ENCODE measurements at regions not wholly inside any gene's neighbourhood (a gene's known extent, or its start where the extent isn't known, plus 50 kb on each side); places are given as distances from the start of the nearest gene placed in this dataset.

DNA sequence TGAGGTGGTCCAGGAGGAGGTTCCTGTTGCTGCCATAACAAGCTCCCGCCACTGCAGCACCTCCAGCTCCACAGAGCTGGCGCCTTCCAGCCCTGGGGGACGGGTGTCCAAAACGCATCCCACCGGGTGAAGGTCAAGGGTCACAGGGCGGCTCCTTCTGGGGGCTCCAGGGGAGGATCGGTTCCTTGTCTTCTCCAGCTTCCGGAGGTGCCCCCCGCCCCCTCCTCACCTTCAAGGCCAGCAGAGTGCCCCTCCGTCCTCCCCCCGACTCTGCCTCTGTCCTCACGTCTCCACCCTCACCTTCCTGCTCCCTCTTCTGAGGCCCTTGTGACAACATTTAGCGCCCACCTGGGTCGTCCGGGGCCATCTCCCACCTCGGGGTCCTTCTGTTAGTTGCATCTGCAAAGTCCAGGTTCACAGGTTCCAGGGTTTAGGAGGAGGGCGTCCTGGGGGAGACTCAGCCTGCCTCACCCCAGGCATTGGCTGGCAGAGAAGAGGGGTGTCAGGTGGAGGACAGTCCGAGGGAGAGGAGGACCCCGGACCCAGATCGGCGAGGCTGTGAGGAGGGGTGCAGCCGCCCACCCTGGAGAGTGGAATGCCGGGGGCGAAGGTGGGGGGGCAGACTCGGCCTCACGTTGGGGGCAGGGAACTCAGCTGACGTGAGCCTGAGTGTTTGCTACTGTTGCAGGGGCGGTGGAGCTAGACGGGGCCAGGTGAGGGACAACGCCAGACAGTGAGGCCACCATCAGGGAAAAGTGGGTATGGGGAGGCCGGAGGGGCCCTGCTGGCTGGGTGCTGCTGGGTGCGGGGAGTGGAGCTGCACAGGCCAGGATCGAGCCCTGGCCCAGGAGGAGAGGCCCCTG lies 205.5 kb upstream of the C14orf180 start:
- no peak for DNase-seq

DNA sequence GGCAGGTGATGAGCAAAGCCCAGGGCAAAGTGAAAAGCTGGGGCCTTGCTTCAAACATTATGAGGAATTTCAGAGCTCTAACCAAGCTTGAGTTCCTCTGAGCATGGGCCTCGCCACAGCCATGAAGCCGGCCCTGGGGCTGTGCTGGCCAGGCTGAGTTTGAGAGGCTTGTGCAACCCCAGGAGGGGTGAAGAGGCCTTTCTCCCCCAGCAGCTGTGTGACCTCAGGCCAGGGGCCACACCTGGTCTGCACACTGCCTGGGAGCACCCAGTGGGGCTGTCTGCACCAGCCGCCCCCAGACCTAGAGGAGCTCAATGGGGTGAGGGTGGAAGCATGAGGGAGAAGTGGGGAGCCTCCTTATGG lies 204.9 kb upstream of the C14orf180 start:
- no peak for DNase-seq

DNA sequence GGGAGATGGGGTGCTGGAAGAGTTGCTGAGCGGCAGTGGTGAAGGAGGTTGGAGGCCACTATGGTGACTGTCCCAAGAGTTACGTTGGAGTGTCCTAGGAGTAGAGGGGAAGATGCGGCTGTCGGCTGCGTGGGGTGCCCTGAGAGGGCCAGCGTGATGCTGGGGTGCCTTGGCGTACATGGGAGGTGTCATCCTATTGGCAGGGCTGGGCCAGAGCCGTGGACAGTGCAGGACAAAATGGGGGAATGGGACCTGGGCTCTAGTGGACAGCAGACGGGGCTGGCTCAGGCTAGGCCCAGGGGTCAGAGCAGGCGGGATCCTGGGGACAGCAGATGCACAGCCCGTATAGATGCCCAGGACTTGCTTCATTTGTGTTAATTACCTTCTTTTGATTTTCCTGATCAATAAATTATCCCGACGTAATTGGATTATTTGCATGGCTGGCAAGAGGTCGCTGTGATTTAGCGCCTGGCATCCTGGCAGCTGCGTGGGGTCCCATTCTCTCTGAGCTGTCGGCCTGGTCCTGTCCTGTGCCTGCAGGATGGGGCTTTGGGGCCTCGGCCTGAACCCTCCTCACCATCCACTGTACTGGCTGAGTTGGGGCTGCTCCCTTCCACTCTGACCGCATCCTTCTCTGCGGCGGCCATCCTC lies 203.9 kb upstream of the C14orf180 start:
- DNase-seq: no peak

DNA sequence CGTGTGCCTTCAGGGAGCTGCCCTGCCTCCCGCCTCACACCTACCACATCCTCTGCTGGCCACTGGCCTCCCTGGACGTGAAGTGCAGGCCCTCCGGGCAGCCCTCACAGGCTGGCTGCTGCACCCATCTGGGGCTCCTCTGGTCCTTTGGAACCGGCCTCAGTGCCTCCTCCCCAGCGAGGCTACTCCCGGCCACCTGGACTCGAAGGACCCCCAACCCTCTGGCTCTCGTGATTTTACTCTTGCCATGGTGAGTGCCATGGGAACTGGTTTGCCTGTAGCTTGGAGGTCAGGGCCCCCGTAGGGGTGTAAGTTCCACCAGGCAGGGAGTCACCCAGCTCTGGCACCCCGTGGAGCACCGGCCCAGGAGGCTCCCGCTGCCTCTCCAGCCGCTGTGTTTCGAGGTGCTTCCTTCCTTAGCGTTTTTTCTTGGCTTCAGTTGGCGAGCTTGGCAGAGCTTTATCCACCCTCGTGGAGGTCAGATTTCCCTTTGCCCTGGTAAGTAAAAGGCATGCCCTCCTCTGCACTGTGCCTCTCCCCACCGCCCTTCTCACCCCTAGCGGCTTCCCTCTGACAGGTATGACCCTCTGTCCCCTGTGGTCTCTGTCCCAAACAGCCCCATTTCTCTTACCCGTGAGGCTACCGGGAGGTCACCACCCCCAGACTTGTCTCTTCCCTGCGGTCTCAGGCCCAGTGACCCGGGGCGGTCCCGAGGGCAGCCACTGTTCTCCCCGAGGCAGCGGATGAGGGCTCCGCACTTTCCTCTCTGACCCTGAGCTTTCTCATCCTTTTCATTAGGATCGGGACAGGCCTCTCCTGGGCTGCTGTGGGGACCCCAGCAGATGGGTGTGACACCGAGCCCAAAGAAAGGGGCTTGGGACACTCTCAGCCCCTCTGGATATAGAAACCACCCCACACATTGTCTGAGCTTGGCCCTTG lies 203.1 kb upstream of the C14orf180 start:
- no peak for DNase-seq

DNA sequence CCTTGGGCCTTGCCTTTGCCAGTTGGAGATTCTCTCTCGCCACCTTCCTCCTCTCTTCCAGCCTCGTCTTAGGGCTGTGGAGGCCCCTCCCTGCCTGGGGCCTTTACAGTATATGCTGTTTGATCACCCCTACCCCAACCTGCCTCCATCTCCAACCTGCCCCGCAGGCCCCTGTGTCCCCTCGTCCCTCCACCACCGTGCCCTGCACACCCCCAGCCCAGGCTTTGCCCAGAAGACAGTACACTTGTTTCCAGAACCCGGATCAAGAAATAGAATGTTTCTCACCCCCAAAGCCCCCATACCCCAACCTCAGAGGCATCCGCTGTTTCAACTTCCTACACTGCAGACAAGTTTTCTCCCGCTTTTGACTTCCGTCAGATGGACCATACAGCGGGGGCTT lies 202.3 kb upstream of the C14orf180 start:
- no peak for DNase-seq

DNA sequence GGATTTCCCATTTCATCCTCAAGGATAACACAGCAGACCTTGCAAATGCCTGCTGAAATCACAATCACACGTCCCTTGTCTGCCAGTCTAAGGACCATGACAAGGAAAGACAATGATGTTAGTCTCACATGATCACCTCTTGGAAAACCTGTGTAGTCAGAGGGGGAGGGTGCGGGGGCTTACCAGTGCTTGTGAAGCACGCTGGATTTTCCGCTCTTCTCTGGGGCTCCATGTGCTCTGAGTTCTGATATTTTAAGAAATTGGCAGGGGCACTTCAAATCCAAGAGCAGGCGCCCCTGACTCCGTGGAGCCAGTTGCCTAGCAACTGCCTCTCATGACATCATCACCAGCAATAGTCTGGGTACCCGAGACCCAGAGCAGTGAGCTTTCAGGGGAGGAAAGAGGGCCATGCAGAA lies 200.9 kb upstream of the C14orf180 start:
- DNase-seq: no peak

DNA sequence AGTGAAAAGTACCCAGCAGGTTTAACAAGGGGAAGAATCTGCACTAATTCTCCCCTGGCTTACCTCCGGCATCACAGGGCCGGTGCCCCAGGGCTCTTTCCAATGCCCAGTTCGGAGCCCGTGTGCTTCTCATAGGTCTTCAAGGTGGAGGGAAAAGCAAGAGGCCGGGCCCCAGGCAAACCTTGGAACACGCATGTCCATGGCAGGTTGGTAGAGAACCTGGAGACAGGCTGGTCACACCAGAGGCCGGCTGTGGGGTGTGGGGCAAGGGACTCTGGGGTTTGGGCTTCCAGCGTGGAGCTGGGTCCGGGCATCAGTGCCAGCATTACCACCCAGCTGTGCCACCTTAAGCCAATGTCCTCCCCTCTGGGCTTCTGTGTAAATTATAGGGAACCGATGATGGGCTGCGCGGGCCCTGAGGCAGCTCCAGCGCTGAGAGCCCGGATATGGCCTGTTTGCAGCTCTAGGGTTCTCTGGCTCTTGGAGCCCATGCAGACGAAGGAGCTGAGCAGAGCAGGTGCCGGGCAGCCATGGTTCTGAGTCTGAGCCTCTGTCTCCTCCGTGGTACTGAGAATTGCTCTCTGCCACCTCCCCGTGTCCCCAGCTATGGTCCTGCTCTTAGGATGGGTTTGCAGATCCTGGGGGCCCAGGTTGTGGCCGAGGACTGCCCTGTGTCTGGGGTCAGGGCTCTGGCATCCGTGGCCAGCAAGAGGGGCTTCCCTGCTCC lies 197.0 kb upstream of the C14orf180 start:
- no peak for DNase-seq

DNA sequence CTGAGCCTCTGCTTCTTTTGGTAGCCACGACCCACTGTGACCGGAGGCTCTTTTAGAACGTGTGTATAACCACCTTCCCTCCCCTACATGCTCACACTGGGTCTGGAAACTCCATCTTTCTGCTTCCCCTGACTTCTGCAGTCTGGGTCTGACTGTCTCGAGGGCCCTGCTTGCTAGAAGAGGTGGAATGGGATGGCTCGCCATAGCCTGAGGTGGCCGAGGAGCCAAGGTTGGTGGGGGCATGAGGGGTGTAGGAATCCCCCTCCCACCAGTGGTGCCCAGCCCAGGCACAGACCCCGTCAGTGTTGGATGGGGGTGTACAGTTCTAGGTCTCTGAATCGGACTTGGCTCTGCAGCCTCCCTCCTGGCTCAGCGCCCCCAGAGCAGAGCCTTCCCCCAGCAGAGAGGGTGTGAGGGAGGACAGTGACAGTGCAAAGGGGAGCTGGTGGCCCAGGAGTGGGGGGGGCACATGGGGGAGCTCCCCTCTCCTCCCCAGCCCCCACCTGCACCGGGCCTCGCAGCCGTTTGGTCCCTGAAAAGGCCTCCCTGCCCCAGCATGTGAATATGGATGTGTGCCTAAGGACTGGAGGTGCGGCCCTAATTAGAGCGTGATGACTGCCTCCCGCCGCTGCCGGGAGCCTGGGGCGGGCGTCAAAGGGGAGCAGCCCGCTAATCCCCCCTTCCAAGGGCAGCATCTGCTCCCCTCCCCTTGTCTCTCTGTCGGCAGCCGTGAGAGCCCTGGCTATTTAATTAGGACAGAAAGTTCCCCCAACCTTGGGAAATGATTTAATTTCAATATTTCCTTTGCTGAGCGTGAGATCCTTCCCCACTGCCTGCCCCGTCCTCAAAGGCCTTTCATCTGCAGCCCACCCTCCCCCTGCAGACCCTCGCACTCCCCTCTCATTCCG lies 196.2 kb upstream of the C14orf180 start:
- DNase-seq: no peak

DNA sequence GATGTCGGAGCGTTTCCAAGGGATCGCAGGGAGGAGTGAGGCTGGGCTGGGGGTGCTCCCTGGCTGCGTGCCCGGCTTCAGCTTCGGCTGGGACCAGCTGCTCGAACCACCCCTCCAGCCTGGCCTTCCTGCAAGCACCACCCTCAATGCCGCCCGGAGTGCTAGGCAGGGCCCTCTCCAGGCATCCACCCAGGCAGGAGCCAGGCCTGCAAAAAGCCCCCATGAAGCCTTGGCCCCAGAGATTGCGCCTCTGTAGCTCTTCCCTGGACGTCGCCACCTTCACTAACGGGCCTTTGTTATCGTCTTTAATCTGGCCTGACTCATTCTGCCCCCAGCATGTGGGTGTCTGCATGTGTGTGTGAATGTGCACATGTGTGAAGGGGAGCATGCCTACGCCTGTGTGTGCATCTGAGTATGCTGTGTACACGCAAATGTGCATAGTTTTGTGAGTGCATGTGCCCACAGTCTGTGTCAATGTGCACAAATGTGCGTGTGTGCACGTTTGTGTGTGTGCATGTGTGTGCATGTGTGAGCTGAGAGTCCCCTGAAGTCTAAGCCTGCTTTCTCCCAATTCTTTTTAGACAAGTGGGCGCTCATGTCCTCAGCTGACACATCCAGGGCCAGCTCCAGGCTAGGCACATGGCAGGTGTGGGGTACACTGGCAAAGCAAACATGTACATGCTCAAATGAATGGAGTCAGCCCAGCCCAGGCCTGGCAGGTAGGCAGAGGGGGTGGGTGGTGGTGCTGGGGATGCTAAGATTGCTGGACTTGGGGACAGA lies 195.4 kb upstream of the C14orf180 start:
- DNase-seq: no peak

DNA sequence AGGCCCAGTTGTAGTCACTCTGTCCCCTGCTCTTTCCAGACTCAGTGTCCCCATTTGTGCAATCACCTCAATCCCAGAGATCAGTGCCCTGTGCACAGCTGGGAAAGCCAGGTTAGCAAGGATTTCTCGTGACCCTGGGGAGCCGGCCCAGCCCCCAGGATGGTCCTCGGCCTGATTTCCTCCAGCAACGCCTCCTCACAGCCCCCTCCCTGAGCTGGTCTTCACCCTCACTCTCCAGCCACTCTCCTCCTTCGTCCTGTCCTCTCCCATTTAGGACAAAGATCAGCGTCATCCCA lies 194.8 kb upstream of the C14orf180 start:
- DNase-seq: no peak

DNA sequence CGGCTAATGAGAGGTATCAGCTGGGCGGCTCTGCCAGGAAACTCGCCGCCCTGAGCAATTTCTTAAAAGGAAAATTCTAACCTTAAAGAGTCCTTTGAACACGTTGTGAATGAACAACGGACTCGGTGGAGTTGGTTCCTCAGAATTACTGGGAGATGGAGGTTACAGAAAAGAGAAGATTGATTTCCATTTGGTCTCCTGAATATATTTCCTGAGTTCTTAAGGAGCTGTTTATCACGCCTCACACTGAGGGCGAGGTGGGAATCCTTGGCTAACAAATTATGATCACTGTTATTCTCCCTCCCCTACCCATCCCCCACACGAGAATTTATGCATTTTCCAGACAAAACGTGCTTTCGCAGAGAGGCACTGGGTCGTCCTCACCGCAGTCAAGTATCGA lies 194.5 kb upstream of the C14orf180 start:
- no peak for DNase-seq

DNA sequence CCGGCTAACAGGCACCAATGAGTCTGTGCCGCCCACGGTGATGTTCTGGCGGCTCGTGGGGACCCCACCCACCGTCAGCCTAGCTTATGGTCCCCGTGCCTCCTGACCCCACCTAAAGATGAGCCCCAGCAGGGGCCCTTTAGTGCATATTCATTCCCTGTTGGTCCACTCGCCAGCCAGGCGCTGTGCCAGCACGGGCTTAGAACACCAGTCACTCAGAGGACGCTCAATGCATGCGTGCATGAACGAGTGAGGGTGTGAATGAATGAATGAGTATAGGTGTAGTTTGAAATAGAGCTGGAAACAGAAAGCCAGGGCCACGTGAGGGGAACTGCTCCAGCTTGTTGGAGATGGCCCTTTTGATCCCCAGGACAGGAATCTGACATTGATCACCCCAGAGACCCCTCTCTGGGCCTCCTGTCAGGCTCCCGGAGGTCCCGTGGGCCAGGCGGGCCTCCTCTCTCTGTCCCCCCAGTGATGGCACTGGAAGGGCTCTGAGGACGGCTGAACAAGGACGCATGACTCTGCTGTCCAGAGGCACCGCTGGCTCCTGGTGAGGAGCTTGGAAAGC lies 193.9 kb upstream of the C14orf180 start:
- DNase-seq: no peak

DNA sequence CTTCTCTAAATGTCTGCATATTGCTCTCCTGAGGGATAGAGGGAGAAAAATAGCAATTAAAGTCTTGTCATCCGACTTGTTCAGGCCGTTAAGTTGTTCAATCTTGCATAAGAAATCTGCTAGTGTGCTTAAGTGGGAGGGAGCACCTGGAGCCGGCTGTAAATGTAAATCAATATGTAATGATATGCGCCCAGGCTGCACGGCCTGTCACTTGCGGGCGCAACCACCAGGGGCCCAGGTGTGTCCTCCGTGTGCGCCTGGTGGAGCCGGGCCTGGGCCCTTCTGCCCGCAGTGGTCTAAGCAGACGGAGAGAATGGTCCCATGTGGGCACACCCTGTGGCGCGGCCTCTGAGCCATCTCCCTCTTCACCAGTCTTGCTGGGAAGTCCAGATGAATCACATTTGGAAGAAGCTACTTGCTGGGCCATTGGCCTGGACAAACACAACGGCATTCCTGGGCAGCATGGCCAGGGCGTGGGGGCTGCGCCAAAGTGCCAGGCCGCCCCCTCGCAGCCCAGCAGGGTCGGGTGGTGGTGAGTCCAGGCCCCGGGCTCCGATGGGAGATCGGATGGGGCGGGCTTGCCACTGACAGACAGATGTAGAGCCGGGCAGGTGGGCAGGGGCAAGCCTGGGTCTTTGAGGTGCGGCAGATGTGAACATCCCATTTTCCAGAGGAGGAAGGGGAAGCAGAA lies 193.3 kb upstream of the C14orf180 start:
- no peak for DNase-seq

DNA sequence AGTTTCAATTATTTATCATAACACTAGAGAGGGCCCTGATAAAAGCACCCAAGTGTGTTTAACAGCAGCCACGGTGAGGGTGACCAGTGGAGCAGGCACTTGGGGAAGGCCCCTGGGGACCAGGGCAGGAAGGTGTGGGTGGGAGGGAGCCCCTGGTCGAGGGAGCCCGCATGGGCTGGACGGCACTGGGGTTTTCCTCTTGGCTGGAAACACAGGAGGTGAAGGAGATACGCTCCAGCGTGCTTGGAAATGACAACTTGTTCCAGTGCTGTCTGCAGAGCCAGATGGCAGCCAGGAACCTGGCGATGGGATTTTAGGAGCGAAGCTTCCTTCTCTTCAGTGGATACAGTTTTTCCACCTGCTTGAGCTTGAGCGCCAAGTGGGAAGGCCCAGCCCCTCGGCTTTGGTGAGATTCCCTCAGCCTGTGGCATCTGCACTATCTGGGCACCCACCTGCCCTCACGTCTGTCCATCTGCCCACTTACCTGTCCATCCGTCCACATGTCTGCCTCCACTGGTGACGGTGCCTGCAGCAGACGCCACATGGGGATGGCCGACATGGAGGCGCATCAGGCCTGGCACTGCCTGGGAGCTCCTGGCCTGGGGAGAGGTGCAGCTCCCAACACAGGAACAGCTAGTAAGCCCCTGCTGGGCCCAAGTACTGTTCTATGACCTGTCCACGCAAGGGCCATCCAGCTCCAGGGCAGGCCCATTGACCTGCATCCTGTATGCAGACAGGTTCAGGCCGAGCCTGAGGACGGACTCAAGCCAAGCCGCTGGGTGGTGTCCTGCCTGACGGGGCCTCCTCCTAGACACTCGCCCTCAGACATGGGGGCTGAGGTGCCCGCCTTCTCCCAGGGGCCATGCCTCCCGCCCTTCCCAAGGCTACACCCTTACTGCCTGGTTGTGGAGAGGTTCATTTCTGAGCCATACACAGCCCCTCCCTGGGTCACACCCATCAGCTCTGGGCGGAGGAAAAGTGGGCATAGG lies 192.2 kb upstream of the C14orf180 start:
- no peak for DNase-seq

DNA sequence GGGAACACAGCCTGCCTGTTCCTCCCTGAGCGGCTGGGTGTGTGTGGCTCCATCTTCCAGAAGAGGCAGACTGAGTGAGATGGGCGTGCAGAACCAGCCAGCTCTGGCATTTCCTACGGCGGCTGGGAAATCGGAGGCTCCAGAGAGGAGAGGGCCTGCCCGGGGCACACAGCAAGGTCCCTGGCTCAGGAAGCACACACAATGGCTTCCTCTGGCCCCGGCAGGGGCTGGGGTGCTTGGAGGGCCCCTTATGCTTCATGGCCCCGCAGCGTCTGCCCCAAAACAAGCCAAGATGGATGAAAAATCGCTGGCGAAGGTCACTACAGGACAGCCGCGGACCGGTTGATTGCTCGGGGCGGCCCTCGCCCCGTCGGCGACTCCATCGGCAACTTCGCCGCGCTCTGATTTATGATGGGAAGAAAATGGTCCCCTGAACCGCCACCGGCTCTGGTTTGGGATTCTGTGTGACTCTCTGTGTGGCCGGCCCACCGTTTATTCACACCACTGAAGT lies 191.5 kb upstream of the C14orf180 start:
- no peak for DNase-seq

DNA sequence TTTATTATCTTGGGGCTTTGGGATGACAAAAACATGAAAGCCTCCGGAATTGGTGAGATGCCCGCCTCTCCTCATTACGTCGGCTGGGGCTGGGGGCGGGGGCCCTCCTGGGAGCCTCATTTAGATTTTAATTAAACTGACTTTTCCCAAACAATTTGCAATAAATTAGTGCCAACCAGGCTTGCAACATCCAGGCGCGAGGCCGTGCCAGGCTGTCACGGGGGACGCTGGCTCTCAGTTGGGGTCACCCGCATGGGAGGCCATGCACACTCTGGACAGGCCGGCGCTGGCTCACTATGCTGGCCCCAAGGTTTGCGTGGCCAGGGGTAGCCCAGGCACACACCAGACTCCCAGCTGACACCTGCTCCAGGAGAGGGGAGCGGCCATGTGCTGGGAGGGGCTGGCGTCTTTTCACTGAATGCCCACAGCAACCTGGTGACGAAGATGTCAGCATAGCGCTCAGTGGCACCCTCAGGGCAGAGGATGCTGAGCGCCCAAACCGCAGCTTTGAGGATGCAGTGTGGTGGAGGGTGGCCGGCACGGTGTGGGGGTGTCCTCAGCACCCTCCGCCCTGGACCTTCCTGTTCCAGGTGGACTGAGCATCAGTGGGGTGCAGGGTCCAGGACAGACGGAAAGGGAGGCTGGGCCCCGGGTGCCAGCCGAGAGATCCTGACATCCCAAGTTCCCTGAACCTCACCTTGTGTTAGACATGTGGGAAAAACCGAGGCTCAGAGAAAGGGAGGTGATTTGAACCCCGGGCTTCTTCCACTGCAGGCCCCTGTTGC lies 190.8 kb upstream of the C14orf180 start:
- no peak for DNase-seq

DNA sequence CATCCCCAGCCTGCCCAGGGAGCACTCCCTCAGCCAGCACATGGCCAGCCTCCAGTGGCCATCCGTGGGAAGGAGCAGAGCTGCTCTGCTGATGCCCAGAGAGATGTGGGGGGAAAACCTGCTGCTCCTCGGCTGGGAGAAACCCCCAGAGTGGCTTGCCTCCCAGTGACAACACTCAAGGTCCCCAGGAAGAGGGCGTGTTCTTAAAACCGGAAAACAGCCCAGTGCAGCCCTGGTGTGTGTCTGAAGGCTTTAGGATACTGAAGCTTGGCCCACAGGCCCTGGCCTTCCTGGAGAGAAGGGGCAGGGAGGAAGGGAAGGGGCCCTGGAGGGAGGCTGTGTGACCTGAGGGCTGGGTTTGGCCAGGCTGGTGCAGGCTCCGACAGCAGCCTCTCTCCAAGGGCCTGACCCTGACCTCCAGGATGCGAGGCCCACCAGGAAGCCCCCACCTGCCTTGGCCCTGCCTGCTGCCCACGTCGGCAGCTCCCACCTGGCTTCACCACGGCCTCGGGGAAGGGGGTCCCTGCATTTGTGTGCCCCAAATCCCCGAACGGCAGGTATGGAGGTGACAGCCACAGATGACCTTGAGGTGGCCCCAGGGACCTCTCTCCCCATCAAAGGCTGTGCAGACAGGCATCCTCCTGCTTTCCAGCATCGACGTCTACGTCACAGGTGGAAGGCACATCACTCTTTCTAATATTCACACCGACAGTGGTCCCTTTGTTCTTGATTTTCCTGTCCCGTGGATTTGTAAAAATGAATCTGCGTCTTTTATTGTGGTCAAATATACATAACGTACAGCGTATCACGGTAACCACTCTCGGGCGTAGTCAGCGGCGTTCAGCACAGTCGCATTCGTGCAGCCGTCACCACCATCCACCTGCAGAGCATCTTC lies 190.0 kb upstream of the C14orf180 start:
- DNase-seq: no peak

Data from DMS53 (cell line).